ENCODE measurements at regions not wholly inside any gene's neighbourhood (a gene's known extent, or its start where the extent isn't known, plus 50 kb on each side); places are given as distances from the start of the nearest gene placed in this dataset.
"Not testable (repeated sequence)": the region's sequence is repeated elsewhere in the genome, so short reads cannot be mapped to it uniquely, and the experiment has no call there.

GRCh38 chr9:21690561-21690960, 111.9 kb upstream of the MTAP start:
- DNase-seq (ENCODE audit: low read depth in 4 of 4, low spot score in 1 of 4) = no peak

GRCh38 chr9:21692390-21692789, 110.0 kb upstream of the MTAP start:
- no peak for DNase-seq (ENCODE audit: low read depth in 4 of 4, low spot score in 1 of 4)

GRCh38 chr9:21694424-21694823, 108.0 kb upstream of the MTAP start:
- DNase-seq (ENCODE audit: low read depth in 4 of 4, low spot score in 1 of 4) = no peak

GRCh38 chr9:21695443-21695842, 107.0 kb upstream of the MTAP start:
- no peak for DNase-seq (ENCODE audit: low read depth in 4 of 4, low spot score in 1 of 4)

- DNase-seq (ENCODE audit: low read depth in 4 of 4, low spot score in 1 of 4) = no peak
These were observed 106.5 kb upstream of the MTAP start for GRCh38 chr9:21695874-21696341.

GRCh38 chr9:21696411-21696871, 106.0 kb upstream of the MTAP start:
- DNase-seq (ENCODE audit: low read depth in 4 of 4, low spot score in 1 of 4) = no peak

- no peak for DNase-seq (ENCODE audit: low read depth in 4 of 4, low spot score in 1 of 4)
These were observed 94.2 kb upstream of the MTAP start for GRCh38 chr9:21708260-21708711.

GRCh38 chr9:21708856-21709255, 93.6 kb upstream of the MTAP start:
- DNase-seq (ENCODE audit: low read depth in 4 of 4, low spot score in 1 of 4) = no peak

GRCh38 chr9:21709464-21710058, 92.9 kb upstream of the MTAP start:
- peak; percentile 45 to 58 (median 56) for DNase-seq (ENCODE audit: low read depth in 4 of 4, low spot score in 1 of 4)

- DNase-seq (ENCODE audit: low read depth in 4 of 4, low spot score in 1 of 4) = no peak
These were observed 91.8 kb upstream of the MTAP start for GRCh38 chr9:21710548-21711191.

GRCh38 chr9:21711504-21711903, 90.9 kb upstream of the MTAP start:
- DNase-seq (ENCODE audit: low read depth in 4 of 4, low spot score in 1 of 4) = no peak

- DNase-seq (ENCODE audit: low read depth in 4 of 4, low spot score in 1 of 4) = no peak
These were observed 87.0 kb upstream of the MTAP start for GRCh38 chr9:21715408-21715807.

- DNase-seq (ENCODE audit: low read depth in 4 of 4, low spot score in 1 of 4) = no peak
These were observed 81.7 kb upstream of the MTAP start for GRCh38 chr9:21720758-21721157.

- DNase-seq (ENCODE audit: low read depth in 4 of 4, low spot score in 1 of 4) = not testable (repeated sequence)
These were observed 75.0 kb upstream of the MTAP start for GRCh38 chr9:21727411-21727810.

- DNase-seq (ENCODE audit: low read depth in 4 of 4, low spot score in 1 of 4) = no peak
These were observed 73.7 kb upstream of the MTAP start for GRCh38 chr9:21728781-21729180.

GRCh38 chr9:21729648-21730047, 72.8 kb upstream of the MTAP start:
- no peak for DNase-seq (ENCODE audit: low read depth in 4 of 4, low spot score in 1 of 4)

- no peak for DNase-seq (ENCODE audit: low read depth in 4 of 4, low spot score in 1 of 4)
These were observed 71.5 kb upstream of the MTAP start for GRCh38 chr9:21730899-21731298.

- no peak for DNase-seq (ENCODE audit: low read depth in 4 of 4, low spot score in 1 of 4)
These were observed 61.3 kb upstream of the MTAP start for GRCh38 chr9:21741151-21741550.

GRCh38 chr9:21744320-21744719, 58.1 kb upstream of the MTAP start:
- no peak for DNase-seq (ENCODE audit: low read depth in 4 of 4, low spot score in 1 of 4)

- DNase-seq (ENCODE audit: low read depth in 4 of 4, low spot score in 1 of 4) = no peak
These were observed 57.6 kb upstream of the MTAP start for GRCh38 chr9:21744841-21745240.

- no peak for DNase-seq (ENCODE audit: low read depth in 4 of 4, low spot score in 1 of 4)
These were observed 55.9 kb upstream of the MTAP start for GRCh38 chr9:21746550-21746949.

- no peak for DNase-seq (ENCODE audit: low read depth in 4 of 4, low spot score in 1 of 4)
These were observed 55.3 kb upstream of the MTAP start for GRCh38 chr9:21747175-21747574.

All from stimulated activated CD4-positive, alpha-beta T cell treated with anti-CD3 and anti-CD28 coated beads, Interleukin-1b, Interleukin-23, amount 100 ng/mL, for 24 hours (primary cell).